Mucosa of descending colon (tissue), 3 donors: ENCODE measurements at regions not wholly inside any gene's neighbourhood (a gene's known extent, or its start where the extent isn't known, plus 50 kb on each side); places are given as distances from the start of the nearest gene placed in this dataset.

Experiments
- ATAC-seq: fragments of 200-7000 bp; cut with Tn5 transposase; one replicate; pipeline ENCODE4 v1.9.1; 2020; ENCODE audit warnings: mild to moderate bottlenecking, moderate library complexity
- DNase-seq, 3 donors: peaks; one replicate each; pipeline ENCODE4 v3.0.0-alpha.2; 2020
- H3K36me3 ChIP-seq: fragments of 200-600 bp; one replicate; pipeline ENCODE4 v1.8.0; 2021; ENCODE audit warnings: low read depth, mild to moderate bottlenecking
- H3K4me1 ChIP-seq: fragments of 200-600 bp; one replicate; pipeline ENCODE4 v1.8.0; 2021; ENCODE audit warnings: low read depth, mild to moderate bottlenecking
- H3K4me3 ChIP-seq: fragments of 200-600 bp; one replicate; pipeline ENCODE4 v1.8.0; 2021; ENCODE audit warnings: mild to moderate bottlenecking
- H3K9me3 ChIP-seq: fragments of 200-600 bp; one replicate; pipeline ENCODE4 v1.8.0; 2021; ENCODE audit warnings: mild to moderate bottlenecking
- intact Hi-C, 2 donors: fragments of 100-400 bp; cut with DNase I in 1 of 2; cut with micrococcal nuclease in 1 of 2; formaldehyde crosslinking; loops; one replicate each; pipeline versions ENCODE4 v1.11.0 to v1.11.1; 2022; cut with DNase I, micrococcal nuclease
- TF ChIP-seq, protein P1 (sequence below): fragments of 200-600 bp; IDR thresholded peaks from one replicate; pipeline ENCODE4 v1.8.0; 2022; ENCODE audit warnings: antibody characterized with exemption, mild to moderate bottlenecking
- donor health status: DM: no; HTN: no; CAD: no; lungs with moderate emphysema.
- donor health status: DM: no; HTN: no; CAD: no.
- donor health status: DM: no; HTN: yes; CAD: no.

DNA sequence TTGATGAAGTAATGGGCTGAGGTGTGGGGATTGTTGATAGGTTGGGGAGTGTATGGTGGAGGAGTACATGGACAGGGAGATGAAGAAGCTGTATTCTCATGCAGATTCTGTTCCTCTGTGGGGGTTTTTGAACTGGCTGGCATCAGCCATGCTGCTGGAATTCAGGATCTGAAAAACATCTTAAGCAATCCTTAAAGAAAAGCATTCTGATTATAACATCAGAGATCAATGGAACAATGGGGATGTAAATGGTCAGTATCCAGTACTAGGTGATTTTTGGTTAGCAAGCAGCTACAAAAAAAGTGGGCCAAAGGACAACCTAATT, 247.5 kb upstream of the GALNT17 start:
- Histone ChIP-seq H3K36me3 (no peaks in the 10 kb centered on the region), H3K4me1 (no peaks in the 10 kb centered on the region), H3K9me3 (peaks cover 4% of the 10 kb centered on the region), H3K4me3 (no peak overlapping the region)
- intact Hi-C loops = no loop called here
- TF ChIP-seq, protein P1, sequence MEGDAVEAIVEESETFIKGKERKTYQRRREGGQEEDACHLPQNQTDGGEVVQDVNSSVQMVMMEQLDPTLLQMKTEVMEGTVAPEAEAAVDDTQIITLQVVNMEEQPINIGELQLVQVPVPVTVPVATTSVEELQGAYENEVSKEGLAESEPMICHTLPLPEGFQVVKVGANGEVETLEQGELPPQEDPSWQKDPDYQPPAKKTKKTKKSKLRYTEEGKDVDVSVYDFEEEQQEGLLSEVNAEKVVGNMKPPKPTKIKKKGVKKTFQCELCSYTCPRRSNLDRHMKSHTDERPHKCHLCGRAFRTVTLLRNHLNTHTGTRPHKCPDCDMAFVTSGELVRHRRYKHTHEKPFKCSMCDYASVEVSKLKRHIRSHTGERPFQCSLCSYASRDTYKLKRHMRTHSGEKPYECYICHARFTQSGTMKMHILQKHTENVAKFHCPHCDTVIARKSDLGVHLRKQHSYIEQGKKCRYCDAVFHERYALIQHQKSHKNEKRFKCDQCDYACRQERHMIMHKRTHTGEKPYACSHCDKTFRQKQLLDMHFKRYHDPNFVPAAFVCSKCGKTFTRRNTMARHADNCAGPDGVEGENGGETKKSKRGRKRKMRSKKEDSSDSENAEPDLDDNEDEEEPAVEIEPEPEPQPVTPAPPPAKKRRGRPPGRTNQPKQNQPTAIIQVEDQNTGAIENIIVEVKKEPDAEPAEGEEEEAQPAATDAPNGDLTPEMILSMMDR = no peak
- DNase-seq = no peak
- no peak for ATAC-seq

DNA sequence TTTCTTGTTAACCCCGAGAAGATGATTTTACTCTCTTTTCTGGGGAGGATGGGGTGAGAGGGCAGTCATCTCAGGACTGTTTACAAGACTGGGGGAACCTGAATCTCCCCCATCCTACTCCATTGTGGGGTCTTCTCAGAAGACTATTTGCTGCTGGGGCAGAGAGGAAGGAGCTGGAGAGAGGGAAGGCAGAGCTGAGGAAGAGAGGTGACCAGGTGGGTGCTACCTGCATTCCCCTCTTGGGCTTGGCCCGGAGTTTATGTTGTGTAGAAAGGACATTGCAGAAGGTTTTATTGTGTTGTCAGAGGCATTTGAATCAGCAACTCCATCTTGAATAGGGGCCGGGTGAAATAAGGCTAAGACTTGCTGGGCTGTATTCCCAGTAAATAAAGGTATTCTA, 247.1 kb upstream of the GALNT17 start:
- no peak for ATAC-seq
- H3K36me3 ChIP-seq = no peaks in the 10 kb centered on the region
- no peaks in the 10 kb centered on the region for H3K4me1 ChIP-seq
- no peak for DNase-seq
- TF ChIP-seq, protein P1 = no peak
- H3K4me3 ChIP-seq = no peak overlapping the region
- intact Hi-C loops = no loop called here
- peaks cover 4% of the 10 kb centered on the region for H3K9me3 ChIP-seq

DNA sequence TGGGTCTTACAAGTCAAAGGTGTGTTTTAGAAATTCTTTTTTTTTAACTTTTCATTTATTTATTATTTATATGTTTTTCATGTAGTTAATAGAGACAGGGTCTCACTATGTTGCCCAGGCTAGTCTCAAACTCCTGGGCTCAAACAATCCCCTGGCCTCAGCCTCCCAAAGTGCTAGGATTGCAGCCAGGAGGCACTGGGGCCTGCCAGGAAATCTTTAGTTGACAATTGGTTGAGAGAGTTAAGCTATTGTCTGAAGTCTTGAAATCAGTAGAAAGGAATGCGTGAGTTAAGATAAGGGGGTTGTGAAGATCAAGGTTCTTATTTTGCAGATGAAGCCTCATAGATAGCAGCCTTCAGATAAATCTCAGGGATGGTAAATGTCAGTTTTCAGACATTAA, 245.4 kb upstream of the GALNT17 start:
- no peak overlapping the region for H3K4me3 ChIP-seq
- TF ChIP-seq, protein P1 = no peak
- H3K36me3 ChIP-seq = no peaks in the 10 kb centered on the region
- H3K4me1 ChIP-seq = no peaks in the 10 kb centered on the region
- intact Hi-C loops = no loop called here
- no peak for DNase-seq
- ATAC-seq = no peak
- H3K9me3 ChIP-seq = peaks cover 15% of the 10 kb centered on the region

DNA sequence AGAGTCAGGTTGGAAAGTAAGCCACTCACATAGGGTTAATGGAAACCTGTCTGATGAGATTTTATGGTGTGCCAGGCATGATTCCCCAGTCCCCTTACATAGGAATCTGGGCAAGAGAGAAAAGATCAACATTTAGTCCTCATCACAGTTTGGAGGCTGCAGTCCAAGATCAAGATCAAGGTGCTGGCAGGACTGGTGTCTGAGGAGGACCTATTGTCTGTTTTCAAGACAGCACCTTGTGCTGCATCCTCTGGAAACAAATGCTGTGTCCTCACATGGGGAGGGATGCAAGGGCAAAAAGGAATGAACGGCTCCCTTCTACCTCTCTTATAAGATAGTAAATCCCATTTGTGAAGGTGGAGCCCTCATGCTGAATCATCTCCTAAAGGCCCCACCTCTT, 244.8 kb upstream of the GALNT17 start:
- TF ChIP-seq, protein P1 = no peak
- intact Hi-C loops = no loop called here
- no peak for DNase-seq

DNA sequence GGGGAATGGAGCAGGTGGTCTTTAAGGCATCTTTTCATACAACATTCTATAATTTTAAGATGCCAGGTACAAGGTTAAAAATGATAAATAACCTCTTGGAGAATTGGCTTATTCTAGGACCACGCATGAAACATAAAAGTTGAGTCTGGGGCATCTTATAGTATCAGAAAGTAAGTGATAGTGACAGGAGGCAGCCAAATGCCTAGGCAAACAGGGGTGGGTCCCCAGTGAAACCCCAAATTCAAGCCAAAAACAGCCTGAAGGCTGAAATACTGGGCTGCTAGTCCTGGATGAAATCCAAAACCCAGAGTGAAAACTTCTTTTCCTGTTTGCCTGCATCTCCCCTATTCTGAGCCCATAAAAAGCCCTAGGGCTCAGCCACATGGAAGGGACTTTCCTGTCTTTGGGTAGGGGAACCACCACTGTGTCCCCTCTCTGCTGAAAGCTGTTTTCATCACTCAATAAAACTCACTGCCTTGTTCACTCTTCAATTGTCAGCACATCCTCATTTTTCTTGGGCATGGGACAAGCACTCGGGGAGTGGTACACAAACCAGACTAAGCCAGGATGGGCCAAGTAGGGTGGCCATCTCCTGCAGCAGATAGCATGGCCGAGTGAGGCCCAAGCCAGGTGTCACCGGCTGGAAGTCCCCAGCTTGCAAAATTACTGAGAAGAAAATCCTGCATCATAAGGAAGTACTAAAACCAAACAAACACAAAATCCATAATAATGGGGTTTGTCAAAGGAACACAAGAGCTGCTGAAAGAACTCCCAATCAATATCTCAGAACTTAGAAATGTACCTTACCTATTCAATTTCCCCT, 241.6 kb upstream of the GALNT17 start:
- DNase-seq (no peak), ATAC-seq (no peak)
- Histone ChIP-seq H3K9me3 (peaks cover 15% of the 10 kb centered on the region), H3K4me1 (no peaks in the 10 kb centered on the region), H3K36me3 (no peaks in the 10 kb centered on the region), H3K4me3 (no peak overlapping the region)
- TF ChIP-seq, protein P1 = no peak
- intact Hi-C loops = no loop called here

More for the DNA sequence above, 244.8 kb upstream of the GALNT17 start:
- Histone ChIP-seq H3K36me3 (no peaks in the 10 kb centered on the region), H3K9me3 (peaks cover 15% of the 10 kb centered on the region), H3K4me1 (no peaks in the 10 kb centered on the region), H3K4me3 (no peak overlapping the region)
- ATAC-seq = no peak

DNA sequence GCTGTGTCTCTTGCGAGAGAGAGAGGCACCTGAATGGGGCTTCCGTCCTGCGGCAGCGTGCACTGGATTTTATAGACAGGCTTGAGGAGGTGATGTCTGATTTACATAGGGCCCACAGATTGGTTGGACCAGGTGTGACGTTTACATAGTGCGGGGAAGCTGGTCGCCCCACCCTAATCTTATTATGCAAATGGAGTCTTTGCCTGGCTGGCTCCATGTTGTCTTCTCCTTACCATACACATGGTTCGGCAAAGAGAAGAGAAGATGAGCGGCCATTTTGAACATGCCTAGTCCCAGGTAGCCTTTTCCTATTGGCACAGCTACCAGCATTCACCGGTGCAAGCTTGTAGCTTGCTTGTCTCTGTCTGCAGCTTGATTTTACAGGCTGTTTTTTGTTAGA, 238.5 kb upstream of the GALNT17 start:
- no peak overlapping the region for H3K4me3 ChIP-seq
- TF ChIP-seq, protein P1 = no peak
- no peak for ATAC-seq

More for the DNA sequence above, 238.5 kb upstream of the GALNT17 start:
- peaks cover 14% of the 10 kb centered on the region for H3K9me3 ChIP-seq
- no peaks in the 10 kb centered on the region for H3K36me3 ChIP-seq
- no peaks in the 10 kb centered on the region for H3K4me1 ChIP-seq
- intact Hi-C loops = no loop called here
- no peak for DNase-seq
